ENCODE measurements at regions not wholly inside any gene's neighbourhood (a gene's known extent, or its start where the extent isn't known, plus 50 kb on each side); places are given as distances from the start of the nearest gene placed in this dataset.

GRCh38 chr18:30544141-30544540, 498.4 kb downstream of the DSC3 start:
- TF ChIP-seq GATA2 (IDR thresholded peaks at IDR 0.05; ENCODE audit: low read depth, low read length): no peak
- no peak for TF ChIP-seq GATA3 (IDR thresholded peaks at IDR 0.05; ENCODE audit: low read depth, low read length)

Measured in SH-SY5Y (cell line).